T-helper 2 cell treated with Interferon-gamma antibody and Interleukin-4, amounts not matched to agents 5 μg/mL and 100 μg/mL, for 36 hours (primary cell): ENCODE measurements at regions not wholly inside any gene's neighbourhood (a gene's known extent, or its start where the extent isn't known, plus 50 kb on each side); places are given as distances from the start of the nearest gene placed in this dataset.
"Not testable (repeated sequence)": the region's sequence is repeated elsewhere in the genome, so short reads cannot be mapped to it uniquely, and the experiment has no call there.

Experiments used
- DNase-seq: peaks from one replicate; pipeline ENCODE4 v3.0.0; 2021; ENCODE audit warnings: low spot score
- H3K27ac Mint-ChIP-seq: one replicate; pipeline ENCODE4 v1.8.0; 2021; ENCODE audit warnings: mild to moderate bottlenecking, mixed read lengths
- H3K27me3 Mint-ChIP-seq: one replicate; pipeline ENCODE4 v1.8.0; 2021; ENCODE audit warnings: low read depth, mixed read lengths
- H3K36me3 Mint-ChIP-seq: one replicate; pipeline ENCODE4 v1.8.0; 2021; ENCODE audit warnings: low read depth, mixed read lengths
- H3K4me1 Mint-ChIP-seq: one replicate; pipeline ENCODE4 v1.8.0; 2021; ENCODE audit warnings: low read depth, mixed read lengths
- H3K4me3 Mint-ChIP-seq: one replicate; pipeline ENCODE4 v1.8.0; 2022; ENCODE audit warnings: mild to moderate bottlenecking, moderate library complexity, mixed read lengths
- H3K9me3 Mint-ChIP-seq: one replicate; pipeline ENCODE4 v1.8.0; 2021; ENCODE audit warnings: mixed read lengths

- Mint-ChIP-seq H3K4me1 (no peaks in the 10 kb centered on the region), H3K27ac (no peak overlapping the region), H3K36me3 (no peaks in the 10 kb centered on the region), H3K4me3 (no peak overlapping the region), H3K27me3 (no peaks in the 10 kb centered on the region), H3K9me3 (no peaks in the 10 kb centered on the region)
- no peak for DNase-seq
Measured at GRCh38 chr16:65831903-65832666, 534.4 kb upstream of the CDH5 start.

- no peak overlapping the region for H3K4me3 Mint-ChIP-seq
- DNase-seq: no peak
Measured at GRCh38 chr16:65829076-65829475, 537.4 kb upstream of the CDH5 start.

GRCh38 chr16:65828296-65828695 lies 538.2 kb upstream of the CDH5 start:
- Mint-ChIP-seq H3K4me1 (no peaks in the 10 kb centered on the region), H3K36me3 (no peaks in the 10 kb centered on the region), H3K4me3 (no peak overlapping the region), H3K27ac (no peak overlapping the region), H3K27me3 (no peaks in the 10 kb centered on the region), H3K9me3 (no peaks in the 10 kb centered on the region)
- no peak for DNase-seq

More at GRCh38 chr16:65829076-65829475, 537.4 kb upstream of the CDH5 start:
- no peaks in the 10 kb centered on the region for H3K9me3 Mint-ChIP-seq
- no peaks in the 10 kb centered on the region for H3K27me3 Mint-ChIP-seq
- H3K4me1 Mint-ChIP-seq: no peaks in the 10 kb centered on the region
- H3K36me3 Mint-ChIP-seq: no peaks in the 10 kb centered on the region
- no peak overlapping the region for H3K27ac Mint-ChIP-seq

- Mint-ChIP-seq H3K4me1 (no peaks in the 10 kb centered on the region), H3K27ac (no peak overlapping the region), H3K4me3 (no peak overlapping the region), H3K9me3 (no peaks in the 10 kb centered on the region), H3K36me3 (no peaks in the 10 kb centered on the region), H3K27me3 (no peaks in the 10 kb centered on the region)
- no peak for DNase-seq
Measured at GRCh38 chr16:65827231-65827630, 539.3 kb upstream of the CDH5 start.

- no peak for DNase-seq
- Mint-ChIP-seq H3K9me3 (no peaks in the 10 kb centered on the region), H3K27me3 (no peaks in the 10 kb centered on the region), H3K27ac (no peak overlapping the region), H3K4me1 (no peaks in the 10 kb centered on the region), H3K4me3 (no peak overlapping the region), H3K36me3 (no peaks in the 10 kb centered on the region)
Measured at GRCh38 chr16:65825191-65825856, 541.2 kb upstream of the CDH5 start.

GRCh38 chr16:65822148-65822547 lies 544.3 kb upstream of the CDH5 start:
- Mint-ChIP-seq H3K27ac (no peak overlapping the region), H3K27me3 (no peaks in the 10 kb centered on the region), H3K4me3 (no peak overlapping the region), H3K9me3 (no peaks in the 10 kb centered on the region), H3K4me1 (no peaks in the 10 kb centered on the region), H3K36me3 (no peaks in the 10 kb centered on the region)
- no peak for DNase-seq

GRCh38 chr16:65819136-65819898 lies 547.2 kb upstream of the CDH5 start:
- Mint-ChIP-seq H3K4me3 (no peak overlapping the region), H3K27me3 (no peaks in the 10 kb centered on the region), H3K27ac (no peak overlapping the region), H3K4me1 (no peaks in the 10 kb centered on the region), H3K9me3 (no peaks in the 10 kb centered on the region), H3K36me3 (no peaks in the 10 kb centered on the region)
- DNase-seq: no peak

- H3K4me1 Mint-ChIP-seq: no peaks in the 10 kb centered on the region
- no peaks in the 10 kb centered on the region for H3K9me3 Mint-ChIP-seq
- DNase-seq: no peak
- no peak overlapping the region for H3K4me3 Mint-ChIP-seq
- no peaks in the 10 kb centered on the region for H3K27me3 Mint-ChIP-seq
- no peak overlapping the region for H3K27ac Mint-ChIP-seq
- H3K36me3 Mint-ChIP-seq: no peaks in the 10 kb centered on the region
Measured at GRCh38 chr16:65817799-65818198, 548.7 kb upstream of the CDH5 start.

- no peaks in the 10 kb centered on the region for H3K27me3 Mint-ChIP-seq
- no peaks in the 10 kb centered on the region for H3K4me1 Mint-ChIP-seq
- no peaks in the 10 kb centered on the region for H3K9me3 Mint-ChIP-seq
- no peaks in the 10 kb centered on the region for H3K36me3 Mint-ChIP-seq
- H3K27ac Mint-ChIP-seq: no peak overlapping the region
- DNase-seq: no peak
- no peak overlapping the region for H3K4me3 Mint-ChIP-seq
Measured at GRCh38 chr16:65817066-65817465, 549.4 kb upstream of the CDH5 start.

- no peak for DNase-seq
- Mint-ChIP-seq H3K36me3 (no peaks in the 10 kb centered on the region), H3K4me3 (no peak overlapping the region), H3K27me3 (no peaks in the 10 kb centered on the region), H3K27ac (no peak overlapping the region), H3K9me3 (no peaks in the 10 kb centered on the region), H3K4me1 (no peaks in the 10 kb centered on the region)
Measured at GRCh38 chr16:65816556-65816955, 549.9 kb upstream of the CDH5 start.

- no peaks in the 10 kb centered on the region for H3K36me3 Mint-ChIP-seq
- no peaks in the 10 kb centered on the region for H3K4me1 Mint-ChIP-seq
- no peak overlapping the region for H3K27ac Mint-ChIP-seq
- no peaks in the 10 kb centered on the region for H3K9me3 Mint-ChIP-seq
- no peak for DNase-seq
- H3K27me3 Mint-ChIP-seq: no peaks in the 10 kb centered on the region
- H3K4me3 Mint-ChIP-seq: no peak overlapping the region
Measured at GRCh38 chr16:65815707-65816106, 550.8 kb upstream of the CDH5 start.

- H3K36me3 Mint-ChIP-seq, DNase-seq, H3K4me3 Mint-ChIP-seq, H3K27ac Mint-ChIP-seq, H3K27me3 Mint-ChIP-seq, H3K4me1 Mint-ChIP-seq, H3K9me3 Mint-ChIP-seq: not testable (repeated sequence)
Measured at GRCh38 chr16:65813879-65814278, 552.6 kb upstream of the CDH5 start.

- H3K4me1 Mint-ChIP-seq: no peaks in the 10 kb centered on the region
- no peaks in the 10 kb centered on the region for H3K27me3 Mint-ChIP-seq
- DNase-seq: no peak
- H3K36me3 Mint-ChIP-seq: no peaks in the 10 kb centered on the region
- no peak overlapping the region for H3K27ac Mint-ChIP-seq
- no peak overlapping the region for H3K4me3 Mint-ChIP-seq
- no peaks in the 10 kb centered on the region for H3K9me3 Mint-ChIP-seq
Measured at GRCh38 chr16:65809627-65810026, 556.9 kb upstream of the CDH5 start.

- no peak for DNase-seq
- H3K4me1 Mint-ChIP-seq: no peaks in the 10 kb centered on the region
- H3K4me3 Mint-ChIP-seq: no peak overlapping the region
- H3K36me3 Mint-ChIP-seq: no peaks in the 10 kb centered on the region
- no peak overlapping the region for H3K27ac Mint-ChIP-seq
- no peaks in the 10 kb centered on the region for H3K9me3 Mint-ChIP-seq
- H3K27me3 Mint-ChIP-seq: no peaks in the 10 kb centered on the region
Measured at GRCh38 chr16:65808790-65809189, 557.7 kb upstream of the CDH5 start.
